Hematopoietic multipotent progenitor cell treated with erythropoietin and hydrocortisone succinate and interleukin-3 and kit ligand, for 4 days (in vitro differentiated cells): ENCODE measurements at regions not wholly inside any gene's neighbourhood (a gene's known extent, or its start where the extent isn't known, plus 50 kb on each side); places are given as distances from the start of the nearest gene placed in this dataset.

Experiments used
- DNase-seq: peaks from one replicate; pipeline ENCODE4 v3.0.0-alpha.2; 2015

GRCh38 chr3:103381296-103382079 is 946.7 kb downstream of the ZPLD1 start:
- no peak for DNase-seq

- DNase-seq: no peak
Observed at GRCh38 chr3:103385961-103386656, 951.3 kb downstream of the ZPLD1 start.

GRCh38 chr3:103388214-103388613 is 953.4 kb downstream of the ZPLD1 start:
- no peak for DNase-seq

DNA sequence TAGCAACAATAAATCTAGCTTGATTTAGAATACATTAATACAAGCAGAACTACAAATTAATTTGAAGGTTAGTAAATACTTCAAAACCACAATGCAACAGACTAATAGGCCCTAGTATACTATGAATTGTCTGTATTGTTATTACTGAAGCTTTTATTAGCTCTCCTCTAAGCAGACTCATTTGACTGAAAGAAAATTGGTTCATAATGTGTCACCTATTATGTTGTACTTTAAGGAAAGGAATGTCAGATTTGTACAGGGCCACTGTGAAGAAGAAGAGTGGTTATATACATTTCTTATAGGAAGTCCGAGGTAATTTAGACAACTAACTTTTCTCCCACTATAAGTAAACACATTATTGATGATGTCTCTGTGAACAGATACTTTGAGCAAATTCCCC is 954.5 kb downstream of the ZPLD1 start:
- no peak for DNase-seq

- no peak for DNase-seq
Observed at GRCh38 chr3:103393395-103394186, 958.8 kb downstream of the ZPLD1 start.

- no peak for DNase-seq
Observed at GRCh38 chr3:103403191-103403590, 968.4 kb downstream of the ZPLD1 start.

DNA sequence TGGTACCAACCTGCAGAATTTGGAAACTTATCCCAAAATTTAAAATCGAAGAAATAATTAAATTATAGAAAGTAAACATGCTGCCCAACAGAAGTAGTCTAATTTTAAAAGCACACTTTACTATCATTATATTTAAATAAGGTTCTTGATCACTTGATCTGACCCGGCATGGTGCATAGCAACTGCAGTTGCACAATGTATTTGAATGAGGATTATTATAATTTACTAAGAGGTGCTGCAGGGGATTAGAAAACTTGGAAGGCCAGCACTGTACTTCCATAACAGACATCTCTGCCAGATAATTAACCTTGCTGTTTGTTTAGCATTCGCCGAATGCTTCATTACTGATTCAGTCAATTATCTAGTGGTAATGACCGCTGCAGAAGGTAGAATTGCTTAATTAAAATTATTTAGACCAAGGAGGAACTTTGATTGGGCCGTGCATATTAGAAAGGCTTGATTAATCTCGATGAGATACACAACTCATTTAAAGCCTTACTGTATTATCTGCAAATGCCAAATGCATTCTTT is 971.6 kb downstream of the ZPLD1 start:
- DNase-seq: no peak

DNA sequence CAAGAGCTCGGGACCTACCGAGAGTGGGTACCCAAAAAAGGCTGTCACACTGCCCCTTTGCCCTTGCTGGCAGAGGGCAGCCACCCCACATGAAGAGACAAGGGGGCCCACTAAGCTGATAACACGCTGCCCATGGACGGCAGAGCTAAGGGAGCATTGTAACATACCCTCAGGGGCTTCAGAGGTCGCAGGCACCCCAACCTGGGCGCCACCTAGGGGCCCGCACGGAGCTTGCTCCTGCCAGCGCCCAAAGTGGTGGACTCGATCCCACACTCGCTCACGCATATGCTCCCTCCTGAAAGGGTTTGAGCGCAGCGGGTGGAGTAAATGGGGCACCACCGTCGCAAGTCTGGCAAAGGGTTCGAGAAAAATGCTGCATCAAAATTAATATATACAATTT is 975.4 kb downstream of the ZPLD1 start:
- peak; percentile 1 for DNase-seq

DNA sequence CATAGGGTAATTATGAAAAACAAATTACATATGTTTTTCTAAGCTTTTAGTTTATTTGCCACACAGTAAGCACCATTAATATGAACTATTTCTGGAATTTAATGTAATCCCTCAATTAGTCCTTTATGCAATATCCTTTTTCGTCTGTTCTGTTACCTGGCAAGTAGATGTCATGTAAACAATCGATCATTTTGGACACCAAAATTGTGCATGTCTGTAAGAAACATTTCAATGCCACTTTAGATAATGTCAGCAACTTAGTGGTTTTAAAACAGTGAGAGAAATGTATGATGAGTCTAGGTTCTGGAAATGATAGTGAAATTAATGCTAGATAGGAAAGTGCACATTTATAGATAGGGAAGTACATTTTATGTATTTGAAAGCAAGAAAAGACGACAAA is 986.6 kb downstream of the ZPLD1 start:
- no peak for DNase-seq

DNA sequence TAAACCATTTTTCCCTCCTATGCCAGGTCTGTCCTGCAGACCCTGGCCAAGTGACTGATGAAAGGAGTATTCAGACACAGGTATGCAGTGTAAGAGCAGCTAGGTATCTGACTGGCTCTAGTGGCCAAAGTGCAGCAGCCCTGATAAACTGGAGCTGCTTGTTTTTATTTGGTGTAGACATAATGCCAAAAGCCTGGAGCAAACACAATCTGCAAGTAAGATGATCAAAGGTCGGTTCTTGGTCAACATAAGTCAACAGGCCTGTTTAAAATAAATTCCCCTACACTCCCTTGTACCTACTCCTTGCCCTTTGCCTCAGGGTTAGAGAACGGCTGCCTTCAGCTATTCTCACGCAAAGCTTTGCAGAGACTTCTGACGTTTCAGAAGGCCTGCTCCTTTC is 1003.1 kb downstream of the ZPLD1 start:
- DNase-seq: no peak

DNA sequence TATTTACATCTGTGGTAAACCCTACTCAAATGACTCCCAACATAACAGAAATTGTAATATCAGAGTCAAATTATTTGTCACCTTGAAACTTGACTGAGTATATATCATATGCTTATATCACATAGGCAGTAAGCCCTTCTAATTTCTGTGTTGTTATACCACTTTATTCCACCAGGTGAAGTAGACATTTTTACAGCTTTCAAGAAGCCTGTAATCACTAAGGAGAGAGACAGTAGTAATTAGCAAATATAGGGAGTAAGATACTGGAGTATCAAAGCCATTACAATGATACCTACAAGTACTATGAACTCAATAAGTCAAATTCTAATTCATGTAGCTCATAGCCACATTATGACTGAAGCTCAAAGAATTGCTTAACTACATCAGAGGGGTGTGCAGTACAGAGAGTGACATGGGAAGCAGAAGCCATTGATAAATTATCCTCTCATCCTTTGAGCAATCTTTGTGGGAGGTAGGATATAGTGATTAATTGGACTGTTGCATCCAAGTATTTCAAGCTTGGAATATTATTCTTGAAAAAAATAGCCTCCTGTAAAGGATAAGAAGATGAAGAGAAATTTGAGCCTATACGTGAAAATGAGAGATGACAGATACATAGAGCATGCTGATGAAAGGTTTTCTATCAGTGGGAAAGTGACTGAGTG is 1005.9 kb downstream of the ZPLD1 start:
- peak; percentile 29 for DNase-seq

DNA sequence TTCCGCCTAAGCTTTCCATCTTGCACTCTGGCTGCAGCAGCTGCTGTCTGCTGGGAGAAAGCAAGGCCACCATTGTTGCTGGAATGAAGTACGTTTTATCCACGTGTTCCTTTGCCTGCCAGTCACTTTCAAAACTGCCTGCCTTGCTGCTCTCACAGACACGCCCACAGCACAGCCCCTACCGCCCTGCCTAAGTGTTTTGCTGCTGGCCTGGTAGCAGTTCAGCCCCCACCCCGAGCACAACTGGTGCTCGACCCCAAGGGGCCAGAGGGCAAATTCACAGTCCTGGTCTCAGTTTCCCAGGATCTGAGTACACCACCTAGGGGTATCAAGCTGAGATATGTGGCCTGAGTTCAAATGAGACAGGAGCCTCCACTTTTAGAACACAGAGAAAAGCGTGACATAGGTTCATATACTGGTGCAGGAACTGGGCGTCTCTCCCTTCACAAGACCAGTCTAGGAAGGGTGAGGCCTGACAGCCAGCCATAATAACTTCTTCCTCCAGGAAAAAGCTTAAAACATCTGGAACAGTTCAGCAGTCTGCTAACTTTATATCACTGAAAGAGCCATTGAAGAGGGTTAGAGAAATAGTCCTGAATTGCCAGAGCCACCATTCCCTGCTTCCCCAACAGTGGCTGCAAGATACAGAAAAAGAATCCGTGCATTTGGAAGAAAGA is 1012.3 kb downstream of the ZPLD1 start:
- DNase-seq: no peak

DNA sequence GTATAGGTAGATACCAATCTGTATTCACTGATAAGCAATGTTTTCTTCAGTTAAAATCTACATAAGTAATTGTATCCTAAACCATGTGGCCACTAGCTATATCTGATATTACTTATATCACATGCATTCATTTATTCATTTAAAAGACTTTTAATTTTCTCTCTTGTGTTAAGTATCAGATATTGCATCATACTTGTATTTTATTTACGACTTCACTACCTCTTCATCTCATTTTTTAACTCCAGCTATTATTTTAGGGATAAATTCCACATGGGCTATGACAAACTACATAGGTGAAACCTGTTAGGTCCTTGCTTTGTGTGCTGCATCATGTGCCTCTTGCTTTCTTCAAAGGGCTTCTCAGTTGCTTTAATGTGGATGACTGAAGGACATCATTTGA is 1018.3 kb downstream of the ZPLD1 start:
- DNase-seq: no peak

DNA sequence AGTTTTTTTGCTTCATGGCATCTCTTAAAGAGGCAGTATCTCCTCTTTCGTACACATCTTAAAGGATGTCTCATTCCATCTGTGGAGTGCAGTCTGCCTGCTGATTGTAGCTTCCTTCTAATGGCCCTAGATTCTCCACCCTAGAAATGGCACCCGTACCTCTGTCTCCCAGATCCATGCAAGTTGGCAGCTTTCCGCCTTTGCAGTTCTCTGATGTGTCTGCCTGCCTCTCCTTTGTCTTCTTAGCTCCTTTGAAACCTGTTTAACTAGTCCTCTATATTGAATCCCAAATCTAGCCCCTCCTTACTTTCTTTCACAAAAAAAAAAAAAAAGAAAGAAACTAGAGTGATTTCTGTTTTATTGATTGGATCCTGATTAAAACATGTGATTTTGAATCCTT is 1025.0 kb downstream of the ZPLD1 start:
- DNase-seq: no peak

DNA sequence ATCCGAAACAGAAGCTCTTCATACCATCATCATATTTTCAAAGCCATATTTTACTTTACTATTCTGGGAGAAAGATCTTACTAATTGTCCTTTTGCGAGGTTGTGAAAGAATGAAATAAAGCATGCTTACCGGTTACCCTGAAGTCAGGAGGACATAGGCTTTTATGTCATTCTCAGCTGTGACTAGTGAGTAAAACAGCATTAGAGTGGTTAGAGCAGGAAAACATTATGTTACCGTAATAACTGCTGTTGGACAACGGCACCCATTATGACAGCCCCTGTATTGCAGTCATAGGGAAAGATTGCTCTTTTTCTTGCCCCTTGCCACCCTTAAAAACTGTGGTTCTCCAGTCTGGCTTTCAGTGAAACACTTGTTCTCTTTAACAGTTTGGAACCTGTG is 1035.7 kb downstream of the ZPLD1 start:
- DNase-seq: no peak

DNA sequence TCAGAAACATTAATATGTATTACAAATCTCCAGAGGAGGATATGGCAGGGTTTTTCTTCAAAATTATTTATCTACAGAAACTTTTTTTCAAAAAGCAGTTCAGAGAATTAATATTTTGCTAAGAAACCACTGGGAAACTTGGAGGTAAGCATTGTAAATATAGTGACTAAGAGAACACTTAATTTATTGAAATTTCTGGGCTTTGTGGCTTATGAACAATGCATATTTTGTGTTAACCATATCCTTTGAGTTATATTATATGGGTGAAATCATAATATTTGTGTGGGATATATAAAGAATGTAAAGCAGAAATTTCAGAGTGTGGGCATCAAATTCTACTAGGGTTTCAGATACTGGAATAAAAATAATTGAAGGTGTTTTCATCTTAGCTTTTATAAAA is 1059.2 kb downstream of the ZPLD1 start:
- no peak for DNase-seq

GRCh38 chr3:103494512-103494911 is 1059.7 kb downstream of the ZPLD1 start:
- DNase-seq: no peak

DNA sequence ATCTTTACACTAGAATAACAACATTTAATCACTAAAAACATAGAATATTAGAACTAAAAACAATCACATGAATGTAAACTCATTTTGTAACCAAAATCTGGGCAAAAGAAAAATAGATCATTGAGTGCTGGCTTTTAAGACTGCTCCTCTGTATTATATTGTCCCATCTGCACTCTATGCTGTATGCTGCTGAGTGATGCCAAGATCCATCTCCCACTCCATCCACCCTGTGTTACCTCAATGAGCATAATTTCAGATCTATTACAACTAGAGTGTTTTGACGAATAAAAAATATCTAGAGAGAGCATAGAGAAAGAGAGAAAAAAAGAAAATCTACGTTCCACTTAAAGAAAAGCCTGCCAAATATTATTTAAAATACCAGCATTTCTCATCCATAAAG is 1060.4 kb downstream of the ZPLD1 start:
- no peak for DNase-seq

GRCh38 chr3:103499132-103499900 is 1064.5 kb downstream of the ZPLD1 start:
- no peak for DNase-seq

GRCh38 chr3:103499967-103500366 is 1065.2 kb downstream of the ZPLD1 start:
- no peak for DNase-seq

GRCh38 chr3:103510760-103511159 is 1075.9 kb downstream of the ZPLD1 start:
- DNase-seq: no peak

DNA sequence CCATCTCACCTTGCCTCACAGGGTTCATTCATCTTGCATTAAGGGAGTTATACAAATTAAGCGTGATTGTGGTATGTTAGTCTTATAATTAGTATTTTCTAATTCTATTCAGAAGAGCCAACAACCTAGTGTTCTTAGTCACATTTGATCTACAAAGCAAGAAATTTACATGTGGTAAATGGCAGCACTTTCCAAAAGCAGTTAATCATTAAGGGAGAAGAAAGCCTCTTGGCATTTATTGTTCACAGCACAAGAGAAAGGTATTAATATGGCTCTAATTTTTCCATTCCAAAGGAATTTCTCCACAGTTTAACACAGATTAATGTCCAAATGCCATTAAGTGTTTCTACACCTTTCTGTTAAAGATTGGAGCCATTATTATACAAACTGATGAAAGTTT is 1077.1 kb downstream of the ZPLD1 start:
- no peak for DNase-seq
